H1 (cell line): ENCODE measurements at regions not wholly inside any gene's neighbourhood (a gene's known extent, or its start where the extent isn't known, plus 50 kb on each side); places are given as distances from the start of the nearest gene placed in this dataset.

ENCODE experiments used
- CTCF ChIA-PET: fragments of 300-600 bp; sonication (Branson Sonifier 250); formaldehyde crosslinking; loops from one replicate; lab custom pipeline; 2021; ENCODE audit not compliant: partially characterized antibody; lab: Charles Lee
- POLR2A ChIA-PET: fragments of 300-600 bp; sonication (Branson Sonifier 250); formaldehyde crosslinking; loops from one replicate; lab custom pipeline; 2021; ENCODE audit warnings: inconsistent platforms; ENCODE audit not compliant: partially characterized antibody; lab: Charles Lee
- DNase-seq, 2 experiments: peaks; one replicate each; pipeline versions ENCODE4 v3.0.0 to v3.0.0-alpha.2; 2010 to 2022; ENCODE audit warnings: low spot score in 2 of 2, low read depth in 1 of 2, mixed read lengths in 1 of 2
- FAIRE-seq: peaks from 2 replicates; lab custom pipeline; 2011; peaks lifted over from hg19 to GRCh38; lab: Jason Lieb, UNC
- H2AFZ ChIP-seq: 2 replicates; pipeline ENCODE4 v1.8.1; 2012; ENCODE audit warnings: low read length, inconsistent platforms
- H2AK5ac ChIP-seq: 2 replicates; pipeline ENCODE4 v1.6.1; 2013; ENCODE audit warnings: low read depth, low read length
- H2BK120ac ChIP-seq: replicated peaks from 2 replicates; pipeline ENCODE3; 2013; ENCODE audit warnings: low read depth, low read length, inconsistent platforms
- H2BK12ac ChIP-seq: 2 replicates; pipeline ENCODE4 v1.6.1; 2013; ENCODE audit warnings: low read depth, low read length
- H2BK15ac ChIP-seq: 2 replicates; pipeline ENCODE4 v1.6.1; 2013; ENCODE audit warnings: low read length
- H2BK20ac ChIP-seq: 2 replicates; pipeline ENCODE4 v1.6.1; 2013; ENCODE audit warnings: low read length
- H2BK5ac ChIP-seq: 2 replicates; pipeline ENCODE4 v1.6.1; 2013; ENCODE audit warnings: low read depth, low read length
- H3K14ac ChIP-seq: 2 replicates; pipeline ENCODE4 v1.6.1; 2013; ENCODE audit warnings: inconsistent platforms; ENCODE audit not compliant: insufficient read length
- H3K18ac ChIP-seq: 2 replicates; pipeline ENCODE4 v1.6.1; 2013; ENCODE audit warnings: low read length; ENCODE audit errors: extremely low read depth
- H3K23ac ChIP-seq: 2 replicates; pipeline ENCODE4 v1.6.1; 2013; ENCODE audit warnings: inconsistent platforms; ENCODE audit not compliant: insufficient read length
- H3K23me2 ChIP-seq: 2 replicates; pipeline ENCODE4 v1.6.1; 2013; ENCODE audit warnings: low read depth, low read length
- H3K27ac ChIP-seq: 2 replicates; pipeline ENCODE4 v1.6.1; 2011; ENCODE audit warnings: low read depth, low read length, inconsistent platforms
- H3K27me3 ChIP-seq, 4 experiments: replicated peaks in 1 of 4; 1 replicate in 1 of 4; 2 replicates in 3 of 4; pipeline versions ENCODE4 v1.6.1 to v1.8.1; 2011 to 2013; ENCODE audit warnings: low read length in 3 of 4, mild to moderate bottlenecking in 3 of 4, inconsistent platforms in 2 of 4, mixed read lengths in 2 of 4, moderate library complexity in 1 of 4; ENCODE audit not compliant: control insufficient read depth in 3 of 4, insufficient read depth in 3 of 4; ENCODE audit errors: extremely low read depth in 1 of 4
- H3K36me3 ChIP-seq, 4 experiments: 2 replicates each; pipeline versions ENCODE4 v1.6.1 to v1.8.1; 2011 to 2013; ENCODE audit warnings: mild to moderate bottlenecking in 4 of 4, low read length in 3 of 4, moderate library complexity in 2 of 4, control low read depth in 1 of 4, inconsistent platforms in 1 of 4; ENCODE audit not compliant: insufficient read depth in 4 of 4, control insufficient read depth in 2 of 4
- H3K4ac ChIP-seq: replicated peaks from 2 replicates; pipeline ENCODE3; 2013; ENCODE audit warnings: low read length, low read depth, mixed read lengths, inconsistent platforms; ENCODE audit not compliant: insufficient read length
- H3K4me1 ChIP-seq, 4 experiments: replicated peaks in 1 of 4; 1 replicate in 1 of 4; 2 replicates in 3 of 4; pipeline versions ENCODE4 v1.6.1 to v1.8.1; 2011 to 2013; ENCODE audit warnings: low read length in 3 of 4, inconsistent platforms in 2 of 4, mixed read lengths in 1 of 4; ENCODE audit not compliant: insufficient read depth in 4 of 4, control insufficient read depth in 3 of 4
- H3K4me2 ChIP-seq, 2 experiments: 2 replicates each; pipeline versions ENCODE4 v1.6.1 to v1.8.1; 2011 to 2013; ENCODE audit warnings: low read depth in 2 of 2, low read length in 2 of 2, control low read depth in 1 of 2, inconsistent platforms in 1 of 2, mild to moderate bottlenecking in 1 of 2; ENCODE audit not compliant: insufficient read depth in 1 of 2
- H3K4me3 ChIP-seq, 4 experiments: fragments of 200-600, 300-600 bp in 1 of 4; sonication (generic), shearing (Covaris generic), sonication (Bioruptor Twin) in 1 of 4; 2 replicates each; pipeline versions ENCODE4 v1.5.1 to v1.8.1; 2011 to 2016; ENCODE audit warnings: low read length in 4 of 4, low read depth in 3 of 4, control low read depth in 2 of 4, inconsistent platforms in 2 of 4, mild to moderate bottlenecking in 2 of 4, mixed read lengths in 1 of 4, moderate library complexity in 1 of 4; ENCODE audit not compliant: insufficient read depth in 2 of 4; ENCODE audit errors: extremely low read depth in 1 of 4
- H3K56ac ChIP-seq: replicated peaks from 2 replicates; pipeline ENCODE3; 2013; ENCODE audit warnings: low read depth, mild to moderate bottlenecking, mixed read lengths, low read length, inconsistent platforms; ENCODE audit not compliant: insufficient read length
- H3K79me1 ChIP-seq: 2 replicates; pipeline ENCODE4 v1.6.1; 2013; ENCODE audit warnings: low read depth, low read length, control low read depth
- H3K79me2 ChIP-seq, 2 experiments: 2 replicates each; pipeline versions ENCODE4 v1.6.1 to v1.8.1; 2012 to 2013; ENCODE audit warnings: low read length in 2 of 2, mild to moderate bottlenecking in 2 of 2, inconsistent platforms in 1 of 2; ENCODE audit not compliant: insufficient read depth in 2 of 2, control insufficient read depth in 1 of 2
- H3K9ac ChIP-seq, 4 experiments: replicated peaks in 1 of 4; 1 replicate in 1 of 4; 2 replicates in 3 of 4; pipeline versions ENCODE4 v1.6.1 to v1.8.1; 2011 to 2013; ENCODE audit warnings: low read depth in 3 of 4, low read length in 3 of 4, control low read depth in 2 of 4, mild to moderate bottlenecking in 2 of 4, moderate library complexity in 2 of 4, inconsistent platforms in 1 of 4; ENCODE audit errors: extremely low read depth in 1 of 4
- H3K9me3 ChIP-seq, 2 experiments: 2 replicates each; pipeline versions ENCODE4 v1.6.1 to v1.8.1; 2012 to 2013; ENCODE audit warnings: mild to moderate bottlenecking in 2 of 2, moderate library complexity in 2 of 2, control low read depth in 1 of 2, inconsistent platforms in 1 of 2, low read depth in 1 of 2, low read length in 1 of 2, mixed read lengths in 1 of 2; ENCODE audit not compliant: insufficient read depth in 2 of 2
- H4K20me1 ChIP-seq, 2 experiments: replicated peaks in 1 of 2; 2 replicates each; pipeline versions ENCODE3 to v1.8.1; 2011 to 2013; ENCODE audit warnings: inconsistent platforms in 2 of 2, low read length in 2 of 2, mild to moderate bottlenecking in 1 of 2; ENCODE audit not compliant: insufficient read depth in 2 of 2, control insufficient read depth in 1 of 2
- H4K5ac ChIP-seq: 2 replicates; pipeline ENCODE4 v1.6.1; 2013; ENCODE audit warnings: low read length, low read depth, mixed read lengths, inconsistent platforms; ENCODE audit not compliant: insufficient read length
- H4K8ac ChIP-seq: 2 replicates; pipeline ENCODE4 v1.8.0; 2013; ENCODE audit warnings: mild to moderate bottlenecking, moderate library complexity, low read length, inconsistent platforms; ENCODE audit not compliant: insufficient read depth; ENCODE audit errors: extremely low read depth
- H4K91ac ChIP-seq: replicated peaks from 2 replicates; pipeline ENCODE3; 2013; ENCODE audit warnings: low read length, mixed read lengths, inconsistent platforms; ENCODE audit not compliant: insufficient read length
- E2F6 ChIP-seq: IDR thresholded peaks from 2 replicates; pipeline ENCODE4 v1.6.1; 2012; ENCODE audit warnings: inconsistent platforms
- HDAC2 ChIP-seq, 2 experiments: fragments of 300-600 bp in 1 of 2; sonication (generic) in 1 of 2; IDR thresholded peaks; 2 replicates each; pipeline ENCODE4 v1.6.1; 2011 to 2012; ENCODE audit warnings: low read depth in 2 of 2, low read length in 2 of 2, mild to moderate bottlenecking in 2 of 2, moderate library complexity in 2 of 2, borderline replicate concordance in 1 of 2, inconsistent platforms in 1 of 2
- PHF8 ChIP-seq: fragments of 200-600 bp; sonication (generic); conservative IDR thresholded peaks from 2 replicates; pipeline ENCODE4 v1.7.1; 2012; ENCODE audit warnings: low read depth, mild to moderate bottlenecking, inconsistent platforms, low read length, moderate library complexity
- RFX5 ChIP-seq: IDR thresholded peaks from 2 replicates; pipeline ENCODE4 v1.6.1; 2011; ENCODE audit warnings: low read depth, low read length, improper control_type of control experiment, borderline replicate concordance
- SP2 ChIP-seq: IDR thresholded peaks from 2 replicates; pipeline ENCODE4 v1.6.1; 2012; ENCODE audit warnings: mild to moderate bottlenecking, low read length, inconsistent platforms
- SP4 ChIP-seq: IDR thresholded peaks from 2 replicates; pipeline ENCODE4 v1.6.1; 2012; ENCODE audit warnings: low read length, inconsistent platforms
- TBP ChIP-seq: IDR thresholded peaks from 2 replicates; pipeline ENCODE4 v1.6.1; 2011; ENCODE audit warnings: low read depth, low read length, improper control_type of control experiment
- YY1 ChIP-seq: IDR thresholded peaks from 2 replicates; pipeline ENCODE4 v1.6.1; 2011; ENCODE audit warnings: low read depth, mild to moderate bottlenecking, low read length
- WGBS, 2 experiments: shearing (Covaris generic) in 1 of 2; methylation state at CpG; one replicate each; pipeline versions ENCODE4 v1.1.6 to v1.1.7; 2013 to 2015; ENCODE audit warnings: low lambda C conversion rate in 2 of 2, mixed read lengths in 2 of 2, inconsistent platforms in 1 of 2, low coverage in 1 of 2, missing lambda C conversion rate in 1 of 2; ENCODE audit not compliant: insufficient replicate concordance in 2 of 2, insufficient coverage in 1 of 2, insufficient read length in 1 of 2; ENCODE audit errors: extremely low coverage in 1 of 2, missing lambda C conversion rate in 1 of 2; 5-methylcytosine and 5-hydroxymethylcytosine counted together

GRCh38 chr5:167623354-167623753, 668.1 kb upstream of the WWC1 start:
- Histone ChIP-seq H3K27me3 (peaks cover 0 to 1% (median 0%) of the 10 kb centered on the region in 4 experiments; a peak in 1 of 7 replicates), H3K18ac (no peak overlapping the region), H3K9me3 (no peaks in the 10 kb centered on the region), H4K8ac (no peak overlapping the region), H3K4me1 (peaks cover 0 to 2% (median 0%) of the 10 kb centered on the region in 4 experiments; a peak in 1 of 7 replicates), H3K23ac (no peak overlapping the region), H3K56ac (no peak overlapping the region), H3K27ac (no peak overlapping the region), H2BK20ac (no peak overlapping the region), H2BK120ac (no peak overlapping the region), H3K36me3 (no peaks in the 10 kb centered on the region), H3K4ac (no peak overlapping the region), H3K79me1 (no peaks in the 10 kb centered on the region), H2AK5ac (no peak overlapping the region), H3K23me2 (no peaks in the 10 kb centered on the region), H3K9ac (no peak overlapping the region), H3K14ac (no peak overlapping the region), H4K20me1 (no peaks in the 10 kb centered on the region), H4K5ac (no peak overlapping the region), H3K79me2 (no peaks in the 10 kb centered on the region), H4K91ac (no peak overlapping the region), H2AFZ (no peak overlapping the region), H3K4me3 (no peak overlapping the region), H2BK12ac (no peak overlapping the region), H2BK15ac (no peak overlapping the region), H3K4me2 (no peak overlapping the region), H2BK5ac (no peak overlapping the region)
- WGBS, 2 experiments = 82 to 100% methylated on average over 1 to 3 of the region's 3 CpGs
- no peak for FAIRE-seq
- ChIA-PET CTCF (no interaction called here), POLR2A (interaction anchor here (0.8 kb wide), 1 partner anchor 10 kb away, joined by 3 read pairs; no protein-coding TSS in a partner anchor)
- DNase-seq = no peak
- TF ChIP-seq TBP = no peak
- TF ChIP-seq PHF8 = no peak
- no peak for TF ChIP-seq YY1
- no peak for TF ChIP-seq RFX5
- TF ChIP-seq SP2 = no peak
- TF ChIP-seq E2F6 = no peak
- no peak for TF ChIP-seq SP4
- TF ChIP-seq HDAC2 (IDR thresholded peaks at IDR 0.05; ENCODE audit: borderline replicate concordance in 1 of 2, low read depth in 2 of 2, low read length in 2 of 2) = no peak
- TF ChIP-seq, all 59 proteins: peak for 0
